Vagina (tissue), 2 donors: ENCODE measurements at regions not wholly inside any gene's neighbourhood (a gene's known extent, or its start where the extent isn't known, plus 50 kb on each side); places are given as distances from the start of the nearest gene placed in this dataset.

Experiments
- POLR2A ChIP-seq, 2 donors: fragments of 450-650 bp; IDR thresholded peaks; one replicate each; pipeline ENCODE4 v1.6.1; 2017; ENCODE audit warnings: antibody characterized with exemption in 2 of 2, mild to moderate bottlenecking in 2 of 2, moderate library complexity in 2 of 2
- TF ChIP-seq, protein P1 (sequence below), 3 experiments: fragments of 450-650 bp in 2 of 3; fragments of 200-600 bp in 1 of 3; sonication (generic) in 1 of 3; IDR thresholded peaks; one replicate each; pipeline ENCODE4 v1.5.1; 2017 to 2019; ENCODE audit warnings: antibody characterized with exemption in 3 of 3, mild to moderate bottlenecking in 2 of 3, moderate library complexity in 2 of 3

DNA sequence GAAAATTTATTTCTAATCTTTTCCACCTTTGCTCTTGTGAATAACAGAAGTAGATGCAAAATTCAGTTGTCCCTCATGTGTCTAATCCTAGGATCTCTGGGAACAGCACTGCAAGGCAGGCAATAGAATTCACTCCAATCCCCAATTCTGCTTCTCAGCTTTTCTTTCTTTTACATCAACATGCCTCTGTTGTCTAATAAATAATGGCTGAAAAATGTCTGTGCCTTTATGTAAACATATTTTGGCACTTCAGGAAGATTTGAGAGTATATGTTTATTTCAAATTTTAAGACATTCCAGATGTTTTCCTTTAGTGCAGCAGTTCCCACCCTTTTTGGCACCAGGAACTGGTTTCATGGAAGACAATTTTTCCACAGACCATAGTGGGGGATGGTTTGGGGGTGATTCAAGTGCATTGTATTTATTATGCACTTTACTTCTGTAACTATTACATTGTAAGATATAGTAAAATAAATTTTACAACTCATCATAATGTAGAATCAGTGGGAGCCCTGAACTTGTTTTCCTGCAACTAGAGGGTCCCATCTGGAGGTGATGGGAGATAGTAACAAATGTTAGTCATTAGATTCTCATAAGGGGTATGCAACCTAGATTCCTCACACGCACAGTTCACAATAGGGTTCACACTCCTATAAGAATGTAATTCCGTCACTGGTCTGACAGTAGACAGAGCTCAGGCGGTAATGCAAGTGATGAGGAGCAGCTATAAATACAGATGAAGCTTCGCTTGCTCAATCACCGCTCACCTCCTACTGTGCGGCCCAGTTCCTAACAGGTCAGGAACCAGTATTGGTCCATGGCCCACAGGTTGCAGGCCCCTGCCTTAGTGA lies 590.3 kb upstream of the CNTNAP5 start:
- TF ChIP-seq, protein P1, sequence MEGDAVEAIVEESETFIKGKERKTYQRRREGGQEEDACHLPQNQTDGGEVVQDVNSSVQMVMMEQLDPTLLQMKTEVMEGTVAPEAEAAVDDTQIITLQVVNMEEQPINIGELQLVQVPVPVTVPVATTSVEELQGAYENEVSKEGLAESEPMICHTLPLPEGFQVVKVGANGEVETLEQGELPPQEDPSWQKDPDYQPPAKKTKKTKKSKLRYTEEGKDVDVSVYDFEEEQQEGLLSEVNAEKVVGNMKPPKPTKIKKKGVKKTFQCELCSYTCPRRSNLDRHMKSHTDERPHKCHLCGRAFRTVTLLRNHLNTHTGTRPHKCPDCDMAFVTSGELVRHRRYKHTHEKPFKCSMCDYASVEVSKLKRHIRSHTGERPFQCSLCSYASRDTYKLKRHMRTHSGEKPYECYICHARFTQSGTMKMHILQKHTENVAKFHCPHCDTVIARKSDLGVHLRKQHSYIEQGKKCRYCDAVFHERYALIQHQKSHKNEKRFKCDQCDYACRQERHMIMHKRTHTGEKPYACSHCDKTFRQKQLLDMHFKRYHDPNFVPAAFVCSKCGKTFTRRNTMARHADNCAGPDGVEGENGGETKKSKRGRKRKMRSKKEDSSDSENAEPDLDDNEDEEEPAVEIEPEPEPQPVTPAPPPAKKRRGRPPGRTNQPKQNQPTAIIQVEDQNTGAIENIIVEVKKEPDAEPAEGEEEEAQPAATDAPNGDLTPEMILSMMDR (IDR thresholded peaks at IDR 0.05) = no peak
- TF ChIP-seq POLR2A (IDR thresholded peaks at IDR 0.05) = no peak
